ENCODE measurements at regions not wholly inside any gene's neighbourhood (a gene's known extent, or its start where the extent isn't known, plus 50 kb on each side); places are given as distances from the start of the nearest gene placed in this dataset.
"Not testable (repeated sequence)": the region's sequence is repeated elsewhere in the genome, so short reads cannot be mapped to it uniquely, and the experiment has no call there.

GRCh38 chr7:32694182-32694581 is 197.4 kb downstream of the KBTBD2 start:
- no peak for DNase-seq (ENCODE audit: extremely low spot score, unreplicated experiment)
- Mint-ChIP-seq H3K36me3 (no peaks in the 10 kb centered on the region), H3K4me3 (no peak overlapping the region), H3K27me3 (no peaks in the 10 kb centered on the region), H3K4me1 (ENCODE audit: unreplicated experiment) (no peaks in the 10 kb centered on the region), H3K9me3 (no peaks in the 10 kb centered on the region), H3K27ac (no peak overlapping the region)
- TF ChIP-seq CTCF (conservative IDR thresholded peaks at IDR 0.05): no peak

GRCh38 chr7:32691965-32692815 is 196.9 kb downstream of the AVL9 start:
- H3K27ac Mint-ChIP-seq; H3K4me3 Mint-ChIP-seq; H3K36me3 Mint-ChIP-seq; H3K27me3 Mint-ChIP-seq; H3K4me1 Mint-ChIP-seq (ENCODE audit: unreplicated experiment); DNase-seq (ENCODE audit: extremely low spot score, unreplicated experiment); H3K9me3 Mint-ChIP-seq: not testable (repeated sequence)
- TF ChIP-seq CTCF (conservative IDR thresholded peaks at IDR 0.05): peak; percentile 56

- not testable (repeated sequence) for DNase-seq (ENCODE audit: extremely low spot score, unreplicated experiment); H3K9me3 Mint-ChIP-seq; H3K4me3 Mint-ChIP-seq; H3K27me3 Mint-ChIP-seq; H3K4me1 Mint-ChIP-seq (ENCODE audit: unreplicated experiment); H3K27ac Mint-ChIP-seq; H3K36me3 Mint-ChIP-seq
Measured at GRCh38 chr7:32688092-32688491, 192.8 kb downstream of the AVL9 start.

GRCh38 chr7:32681174-32681518 is 185.9 kb downstream of the AVL9 start:
- H3K27ac Mint-ChIP-seq: peak overlapping the region; percentile 52

GRCh38 chr7:32680259-32681173 is 185.2 kb downstream of the AVL9 start:
- DNase-seq (ENCODE audit: extremely low spot score, unreplicated experiment): no peak
- H3K27ac Mint-ChIP-seq: peak overlapping the region; percentile 76
- no peaks in the 10 kb centered on the region for H3K27me3 Mint-ChIP-seq
- peaks cover 4% of the 10 kb centered on the region for H3K9me3 Mint-ChIP-seq
- no peak overlapping the region for H3K4me3 Mint-ChIP-seq
- H3K36me3 Mint-ChIP-seq: no peaks in the 10 kb centered on the region
- H3K4me1 Mint-ChIP-seq (ENCODE audit: unreplicated experiment): no peaks in the 10 kb centered on the region
- no peak for TF ChIP-seq CTCF (conservative IDR thresholded peaks at IDR 0.05)

More at GRCh38 chr7:32681174-32681518, 185.9 kb downstream of the AVL9 start:
- Mint-ChIP-seq H3K9me3 (peaks cover 4% of the 10 kb centered on the region), H3K4me1 (ENCODE audit: unreplicated experiment) (no peaks in the 10 kb centered on the region), H3K4me3 (no peak overlapping the region), H3K36me3 (no peaks in the 10 kb centered on the region), H3K27me3 (no peaks in the 10 kb centered on the region)
- no peak for DNase-seq (ENCODE audit: extremely low spot score, unreplicated experiment)
- no peak for TF ChIP-seq CTCF (conservative IDR thresholded peaks at IDR 0.05)

- no peak overlapping the region for H3K4me3 Mint-ChIP-seq
- TF ChIP-seq CTCF (conservative IDR thresholded peaks at IDR 0.05): no peak
- H3K27me3 Mint-ChIP-seq: no peaks in the 10 kb centered on the region
- H3K27ac Mint-ChIP-seq: no peak overlapping the region
- H3K9me3 Mint-ChIP-seq: peaks cover 4% of the 10 kb centered on the region
- H3K4me1 Mint-ChIP-seq (ENCODE audit: unreplicated experiment): no peaks in the 10 kb centered on the region
- no peaks in the 10 kb centered on the region for H3K36me3 Mint-ChIP-seq
- DNase-seq (ENCODE audit: extremely low spot score, unreplicated experiment): no peak
Measured at GRCh38 chr7:32679192-32679591, 183.9 kb downstream of the AVL9 start.

Measured in type B pancreatic cell (in vitro differentiated cells).